OCI-LY7 (cell line): ENCODE measurements at regions not wholly inside any gene's neighbourhood (a gene's known extent, or its start where the extent isn't known, plus 50 kb on each side); places are given as distances from the start of the nearest gene placed in this dataset.

Experiments
- BruUV-seq: library from RNA; stranded (reverse); fragments of 400-500 nt; replicated peaks from 2 replicates; lab custom pipeline; 2021; lab: Mats Ljungman, UMichigan
- CTCF ChIA-PET: fragments of 300-600 bp; sonication (Branson Sonifier 250); formaldehyde crosslinking; loops from one replicate; lab custom pipeline; 2022; ENCODE audit warnings: antibody characterized with exemption; ENCODE audit not compliant: unreplicated experiment; lab: Charles Lee
- POLR2A ChIA-PET: fragments of 300-600 bp; sonication (Branson Sonifier 250); formaldehyde crosslinking; loops from one replicate; lab custom pipeline; 2022; ENCODE audit warnings: antibody characterized with exemption; lab: Charles Lee
- DNase-seq: peaks from one replicate; pipeline ENCODE4 v3.0.0-alpha.2; 2015; ENCODE audit warnings: low spot score
- H2AFZ ChIP-seq: fragments of 200-600 bp; sonication (generic), shearing (Covaris generic); 2 replicates; pipeline ENCODE4 v1.6.1; 2014; ENCODE audit warnings: mild to moderate bottlenecking, antibody characterized with exemption, low read length, moderate library complexity
- H3K27ac ChIP-seq: fragments of 200-600 bp; sonication (generic); 2 replicates; pipeline ENCODE4 v1.5.1; 2014; ENCODE audit warnings: mixed run types, low read depth, mild to moderate bottlenecking, moderate library complexity, low read length, inconsistent platforms; ENCODE audit not compliant: poor library complexity, severe bottlenecking
- H3K36me3 ChIP-seq: fragments of 200-600 bp; sonication (generic); 2 replicates; pipeline ENCODE4 v1.6.1; 2014; ENCODE audit warnings: mild to moderate bottlenecking, antibody characterized with exemption, low read length, moderate library complexity, mixed read lengths; ENCODE audit not compliant: insufficient read depth
- H3K4me1 ChIP-seq: fragments of 200-600 bp; sonication (generic); 2 replicates; pipeline ENCODE4 v1.5.1; 2014; ENCODE audit warnings: mild to moderate bottlenecking, low read length; ENCODE audit not compliant: insufficient read depth, poor library complexity, severe bottlenecking
- H3K4me2 ChIP-seq: fragments of 200-600 bp; sonication (generic); 2 replicates; pipeline ENCODE4 v1.6.1; 2014; ENCODE audit warnings: mild to moderate bottlenecking, low read length
- H3K4me3 ChIP-seq: fragments of 200-600 bp; sonication (generic); 2 replicates; pipeline ENCODE4 v1.5.1; 2014; ENCODE audit warnings: mild to moderate bottlenecking, low read depth, low read length; ENCODE audit not compliant: poor library complexity, severe bottlenecking
- H3K79me2 ChIP-seq: fragments of 200-600 bp; sonication (generic); 2 replicates; pipeline ENCODE4 v1.6.1; 2016; ENCODE audit warnings: low read depth, mild to moderate bottlenecking, low read length, moderate library complexity, mixed read lengths; ENCODE audit not compliant: insufficient read depth
- H3K9me2 ChIP-seq: fragments of 200-600 bp; sonication (generic); 2 replicates; pipeline ENCODE4 v1.6.1; 2016; ENCODE audit warnings: mild to moderate bottlenecking, low read length, mixed read lengths; ENCODE audit not compliant: insufficient read depth
- H3K9me3 ChIP-seq: fragments of 200-600 bp; sonication (generic); 2 replicates; pipeline ENCODE4 v1.6.1; 2014; ENCODE audit warnings: mild to moderate bottlenecking, mixed run types, low read length, mixed read lengths
- H4K20me1 ChIP-seq: fragments of 200-600 bp; sonication (generic); 2 replicates; pipeline ENCODE4 v1.6.1; 2014; ENCODE audit warnings: mild to moderate bottlenecking, antibody characterized with exemption, low read length, moderate library complexity, mixed read lengths; ENCODE audit not compliant: insufficient read depth
- CTCF ChIP-seq: fragments of 200-600 bp; sonication (generic); conservative IDR thresholded peaks from 2 replicates; pipeline ENCODE4 v1.5.1; 2014; ENCODE audit warnings: mild to moderate bottlenecking, antibody characterized with exemption, low read length, moderate library complexity, mixed read lengths
- EZH2phosphoT487 ChIP-seq: fragments of 200-600 bp; sonication (generic); IDR thresholded peaks from 2 replicates; pipeline ENCODE4 v1.6.1; 2018; ENCODE audit warnings: low read depth, borderline replicate concordance, mild to moderate bottlenecking, mixed run types, antibody characterized with exemption, low read length, moderate library complexity, mixed read lengths
- intact Hi-C: fragments of 100-400 bp; cut with micrococcal nuclease; formaldehyde crosslinking; loops from one replicate; pipeline ENCODE4 v1.10.0; 2022; ENCODE audit not compliant: unreplicated experiment

GRCh38 chr3:22159004-22159695, 408.1 kb upstream of the ZNF385D start:
- H3K9me2 ChIP-seq = no peaks in the 10 kb centered on the region
- TF ChIP-seq EZH2phosphoT487 (no peak), CTCF (no peak)
- H3K36me3 ChIP-seq = no peaks in the 10 kb centered on the region
- no peak overlapping the region for H3K4me3 ChIP-seq
- H3K79me2 ChIP-seq = no peaks in the 10 kb centered on the region
- no peaks in the 10 kb centered on the region for H3K9me3 ChIP-seq
- no peaks in the 10 kb centered on the region for H3K4me1 ChIP-seq
- H3K27ac ChIP-seq = no peak overlapping the region
- DNase-seq = no peak
- no peak overlapping the region for H2AFZ ChIP-seq
- no peaks in the 10 kb centered on the region for H4K20me1 ChIP-seq
- intact Hi-C loops = no loop called here
- ChIA-PET CTCF (no interaction called here), POLR2A (interaction anchor here (1.0 kb wide), 1 partner anchor 18 kb away, joined by 3 read pairs; no protein-coding TSS in a partner anchor)
- BruUV-seq = no TSS peak
- H3K4me2 ChIP-seq = no peak overlapping the region

- no peaks in the 10 kb centered on the region for H3K79me2 ChIP-seq
- ChIA-PET CTCF (no interaction called here), POLR2A (no interaction called here)
- BruUV-seq = no TSS peak
- DNase-seq = no peak
- no peak overlapping the region for H2AFZ ChIP-seq
- H3K4me3 ChIP-seq = no peak overlapping the region
- no peaks in the 10 kb centered on the region for H4K20me1 ChIP-seq
- H3K9me2 ChIP-seq = no peaks in the 10 kb centered on the region
- no peaks in the 10 kb centered on the region for H3K9me3 ChIP-seq
- H3K27ac ChIP-seq = no peak overlapping the region
- H3K4me1 ChIP-seq = no peaks in the 10 kb centered on the region
- TF ChIP-seq EZH2phosphoT487 (no peak), CTCF (no peak)
- no peak overlapping the region for H3K4me2 ChIP-seq
- no peaks in the 10 kb centered on the region for H3K36me3 ChIP-seq
- intact Hi-C loops = no loop called here
Measured at GRCh38 chr3:22161315-22161714, 410.3 kb upstream of the ZNF385D start.

GRCh38 chr3:22170370-22170769, 419.4 kb upstream of the ZNF385D start:
- Histone ChIP-seq H3K4me3 (no peak overlapping the region), H3K36me3 (no peaks in the 10 kb centered on the region), H4K20me1 (no peaks in the 10 kb centered on the region), H3K9me2 (no peaks in the 10 kb centered on the region), H3K27ac (no peak overlapping the region), H3K4me2 (no peak overlapping the region), H3K79me2 (no peaks in the 10 kb centered on the region), H2AFZ (no peak overlapping the region), H3K9me3 (peaks cover 10% of the 10 kb centered on the region; the same call in 1 of the 2 replicates), H3K4me1 (no peaks in the 10 kb centered on the region)
- CTCF ChIA-PET = no interaction called here
- TF ChIP-seq EZH2phosphoT487 (no peak), CTCF (no peak)
- BruUV-seq = no TSS peak
- intact Hi-C loops = no loop called here
- POLR2A ChIA-PET = no interaction called here
- DNase-seq = no peak
